K562 (cell line): ENCODE measurements at regions not wholly inside any gene's neighbourhood (a gene's known extent, or its start where the extent isn't known, plus 50 kb on each side); places are given as distances from the start of the nearest gene placed in this dataset.

Experiments
- ATAC-seq: fragments of 200-7000 bp; cut with Tn5 transposase; 3 replicates; pipeline ENCODE4 v1.9.1; 2020; ENCODE audit warnings: moderate library complexity
- BruUV-seq: library from RNA; stranded (reverse); fragments of 400-500 nt; replicated peaks from 2 replicates; lab custom pipeline; 2021; lab: Mats Ljungman, UMichigan
- CTCF ChIA-PET: fragments of 300-600 bp; formaldehyde crosslinking; extraction: SDS; loops from one replicate; lab custom pipeline; 2021; ENCODE audit warnings: low intra/inter-chr PET ratio; lab: Yijun Ruan, JAX
- POLR2A ChIA-PET: fragments of 300-600, 350-650 bp; sonication (Branson Sonifier 250); formaldehyde crosslinking; extraction: SDS; loops from one replicate; lab custom pipeline; 2021; ENCODE audit warnings: antibody characterized with exemption, inconsistent platforms; lab: Yijun Ruan, JAX
- DNase-seq, 4 experiments: peaks; one replicate each; pipeline versions ENCODE4 v3.0.0 to v3.0.0-alpha.2; 2011 to 2018; ENCODE audit warnings: low spot score in 3 of 4, mixed read lengths in 3 of 4; ENCODE audit errors: extremely low read depth in 1 of 4
- FAIRE-seq: peaks from 2 replicates; lab custom pipeline; 2011; peaks lifted over from hg19 to GRCh38; lab: Jason Lieb, UNC
- H2AFZ ChIP-seq: 2 replicates; pipeline ENCODE4 v1.6.0; 2011; ENCODE audit warnings: low read depth, low read length, control low read depth, inconsistent platforms
- H3K27ac ChIP-seq: fragments of 200-600 bp; 3 replicates; pipeline ENCODE4 v1.8.0; 2011; ENCODE audit warnings: low read depth, mild to moderate bottlenecking, control low read depth, inconsistent platforms, low read length, moderate library complexity, mixed read lengths; ENCODE audit errors: extremely low read depth
- H3K27me3 ChIP-seq, 2 experiments: fragments of 300-600 bp in 1 of 2; 2 replicates in 1 of 2; 3 replicates in 1 of 2; pipeline versions ENCODE4 v1.6.0 to v1.8.0; 2011; ENCODE audit warnings: inconsistent platforms in 2 of 2, low read length in 2 of 2, mild to moderate bottlenecking in 1 of 2, mixed read lengths in 1 of 2, moderate library complexity in 1 of 2; ENCODE audit not compliant: control insufficient read depth in 2 of 2, insufficient read depth in 2 of 2
- H3K36me3 ChIP-seq: fragments of 300-600 bp; 3 replicates; pipeline ENCODE4 v1.8.0; 2011; ENCODE audit warnings: mild to moderate bottlenecking, low read length, inconsistent platforms; ENCODE audit not compliant: control insufficient read depth, insufficient read depth
- H3K4me1 ChIP-seq, 2 experiments: fragments of 200-600 bp in 1 of 2; replicated peaks in 1 of 2; 2 replicates in 1 of 2; 3 replicates in 1 of 2; pipeline versions ENCODE4 v1.5.1 to v1.8.0; 2011; ENCODE audit warnings: inconsistent platforms in 2 of 2, low read length in 2 of 2, mild to moderate bottlenecking in 1 of 2, mixed read lengths in 1 of 2, moderate library complexity in 1 of 2; ENCODE audit not compliant: control insufficient read depth in 2 of 2, insufficient read depth in 2 of 2
- H3K4me2 ChIP-seq: 2 replicates; pipeline ENCODE4 v1.6.1; 2011; ENCODE audit warnings: low read length, control low read depth, inconsistent platforms, mixed read lengths; ENCODE audit not compliant: insufficient read depth
- H3K4me3 ChIP-seq: fragments of 200-600 bp; sonication (generic), shearing (Covaris generic); 2 replicates; pipeline ENCODE4 v1.5.1; 2016; ENCODE audit warnings: control low read depth, inconsistent platforms
- H3K79me2 ChIP-seq: fragments of 200-600 bp; 3 replicates; pipeline ENCODE4 v1.8.0; 2011; ENCODE audit warnings: low read length, inconsistent platforms; ENCODE audit not compliant: control insufficient read depth, insufficient read depth
- H3K9ac ChIP-seq, 2 experiments: 2 replicates each; pipeline versions ENCODE4 v1.6.0 to v1.6.1; 2011; ENCODE audit warnings: low read depth in 2 of 2, low read length in 2 of 2, control low read depth in 1 of 2, inconsistent platforms in 1 of 2, mild to moderate bottlenecking in 1 of 2, mixed read lengths in 1 of 2; ENCODE audit not compliant: insufficient read depth in 1 of 2
- H3K9me1 ChIP-seq: one replicate; pipeline ENCODE4 v1.6.0; 2011; ENCODE audit warnings: inconsistent platforms, mild to moderate bottlenecking, low read length, moderate library complexity; ENCODE audit not compliant: control insufficient read depth, insufficient read depth
- H3K9me3 ChIP-seq: replicated peaks from 2 replicates; pipeline ENCODE4 v1.5.1; 2011; ENCODE audit warnings: low read depth, low read length, inconsistent platforms; ENCODE audit not compliant: control insufficient read depth, insufficient read depth
- H4K20me1 ChIP-seq: replicated peaks from 2 replicates; pipeline ENCODE4 v1.6.1; 2011; ENCODE audit warnings: low read length, inconsistent platforms, mixed read lengths; ENCODE audit not compliant: control insufficient read depth, insufficient read depth
- ARID4B ChIP-seq: sonication (generic); formaldehyde crosslinking; IDR thresholded peaks from 2 replicates; pipeline ENCODE4 v1.8.0; 2022; ENCODE audit warnings: mild to moderate bottlenecking, missing genetic modification reagents
- CBFA2T2 ChIP-seq: fragments of 450-650 bp; conservative IDR thresholded peaks from 2 replicates; pipeline ENCODE4 v1.6.1; 2017; ENCODE audit warnings: mild to moderate bottlenecking
- E2F6 ChIP-seq, 2 experiments: IDR thresholded peaks; 2 replicates each; pipeline ENCODE4 v1.6.1; 2011; ENCODE audit warnings: borderline replicate concordance in 1 of 2, control low read depth in 1 of 2, low read depth in 1 of 2, low read length in 1 of 2, mild to moderate bottlenecking in 1 of 2, mixed read lengths in 1 of 2, moderate library complexity in 1 of 2; ENCODE audit not compliant: insufficient read depth in 1 of 2, insufficient read length in 1 of 2, poor library complexity in 1 of 2, severe bottlenecking in 1 of 2; ENCODE audit errors: extremely low read depth in 1 of 2
- HINFP ChIP-seq: fragments of 450-650 bp; conservative IDR thresholded peaks from 2 replicates; pipeline ENCODE4 v1.6.1; 2016; ENCODE audit warnings: missing genetic modification characterization, low read depth, mild to moderate bottlenecking, control low read depth, missing compliant biosample characterization
- MYBL2 ChIP-seq, 2 experiments: fragments of 450-650 bp in 1 of 2; sonication (generic) in 1 of 2; formaldehyde crosslinking in 1 of 2; IDR thresholded peaks; 2 replicates each; pipeline versions ENCODE4 v1.6.1 to v1.8.1; 2017 to 2022; ENCODE audit warnings: borderline replicate concordance in 1 of 2, inconsistent platforms in 1 of 2, low read depth in 1 of 2, mild to moderate bottlenecking in 1 of 2, missing genetic modification reagents in 1 of 2, moderate library complexity in 1 of 2
- NFATC3 ChIP-seq: fragments of 450-650 bp; IDR thresholded peaks from 2 replicates; pipeline ENCODE4 v1.6.1; 2017; ENCODE audit warnings: mild to moderate bottlenecking
- PHF20 ChIP-seq: fragments of 450-650 bp; IDR thresholded peaks from 2 replicates; pipeline ENCODE4 v1.6.1; 2018; ENCODE audit not compliant: partially characterized antibody
- RAD51 ChIP-seq: fragments of 450-650 bp; IDR thresholded peaks from 2 replicates; pipeline ENCODE4 v1.7.1; 2016; ENCODE audit warnings: low read depth, mild to moderate bottlenecking, borderline replicate concordance
- SAFB2 ChIP-seq: fragments of 200-400 bp; formaldehyde crosslinking; IDR thresholded peaks from 2 replicates; pipeline ENCODE4 v1.6.1; 2018; ENCODE audit warnings: borderline replicate concordance, low read length, low read depth, moderate library complexity; ENCODE audit not compliant: severe bottlenecking
- SMARCB1 ChIP-seq: IDR thresholded peaks from 2 replicates; pipeline ENCODE4 v1.6.1; 2011; ENCODE audit warnings: improper control_type of control experiment, low read depth; ENCODE audit not compliant: insufficient read length
- TCF7L2 ChIP-seq: fragments of 150-350 bp; IDR thresholded peaks from 2 replicates; pipeline ENCODE4 v1.6.1; 2016; ENCODE audit warnings: low read depth, mild to moderate bottlenecking, low read length, moderate library complexity
- THRB ChIP-seq: fragments of 450-650 bp; formaldehyde crosslinking; conservative IDR thresholded peaks from 2 replicates; pipeline ENCODE4 v1.4.0; 2022; ENCODE audit warnings: mild to moderate bottlenecking, missing genetic modification characterization
- ZNF133 ChIP-seq: fragments of 250-450 bp; sonication (Bioruptor Pico); IDR thresholded peaks from 2 replicates; pipeline ENCODE4 v1.4.0; 2020; ENCODE audit warnings: mild to moderate bottlenecking
- ZNF445 ChIP-seq: fragments of 250-450 bp; sonication (Bioruptor Pico); IDR thresholded peaks from 2 replicates; pipeline ENCODE4 v1.4.0; 2020; ENCODE audit warnings: low read depth, mild to moderate bottlenecking, moderate library complexity
- WGBS: fragments of 100-300 bp; shearing (Covaris generic); methylation state at CpG from one replicate; pipeline ENCODE4 v1.1.6; 2016; ENCODE audit warnings: low coverage, mixed read lengths; ENCODE audit not compliant: insufficient coverage; ENCODE audit errors: missing lambda C conversion rate; 5-methylcytosine and 5-hydroxymethylcytosine counted together
- in situ Hi-C: fragments of 300-500 bp; cut with MboI; formaldehyde crosslinking; loops from 4 replicates; pipeline ENCODE4 v1.15.0; 2018; ENCODE audit warnings: inconsistent platforms, mixed read lengths
- intact Hi-C: fragments of 100-400 bp; cut with micrococcal nuclease; formaldehyde crosslinking; loops from 2 replicates; pipeline ENCODE4 v1.14.2; 2022

- Histone ChIP-seq H4K20me1 (no peaks in the 10 kb centered on the region), H3K27ac (no peak overlapping the region), H3K4me3 (no peak overlapping the region), H3K9me1 (no peaks in the 10 kb centered on the region), H3K9ac (no peak overlapping the region), H2AFZ (no peak overlapping the region), H3K9me3 (no peaks in the 10 kb centered on the region; the same call in 1 of the 2 replicates), H3K79me2 (no peaks in the 10 kb centered on the region), H3K36me3 (no peaks in the 10 kb centered on the region), H3K27me3 (no peaks in the 10 kb centered on the region), H3K4me1 (no peaks in the 10 kb centered on the region), H3K4me2 (no peak overlapping the region)
- DNase-seq (no peak), ATAC-seq (no peak), FAIRE-seq (no peak)
- ChIA-PET POLR2A (no interaction called here), CTCF (no interaction called here)
- in situ Hi-C loops, result no loop called here
- intact Hi-C loops, result no loop called here
- WGBS, result 0% methylated on average over 4 of the region's 4 CpGs
- BruUV-seq, result no TSS peak
- TF ChIP-seq RAD51, result no peak
- TF ChIP-seq MYBL2 (IDR thresholded peaks at IDR 0.05; ENCODE audit: low read depth), result no peak
- TF ChIP-seq MYBL2 (CRISPR knock-in tag; IDR thresholded peaks at IDR 0.05; ENCODE audit: borderline replicate concordance), result no peak
- no peak for TF ChIP-seq TCF7L2
- TF ChIP-seq CBFA2T2, result no peak
- TF ChIP-seq E2F6 (IDR thresholded peaks at IDR 0.05; ENCODE audit: borderline replicate concordance in 1 of 2, extremely low read depth in 1 of 2, insufficient read depth in 1 of 2, insufficient read length in 1 of 2, low read depth in 1 of 2, low read length in 1 of 2, poor library complexity in 1 of 2, severe bottlenecking in 1 of 2), result no peak
- no peak for TF ChIP-seq SMARCB1
- no peak for TF ChIP-seq SAFB2
- TF ChIP-seq ZNF133 (CRISPR knock-in tag), result no peak
- TF ChIP-seq THRB (CRISPR knock-in tag), result no peak
- no peak for TF ChIP-seq PHF20
- no peak for TF ChIP-seq HINFP (tag)
- TF ChIP-seq ARID4B, result no peak
- TF ChIP-seq ZNF445, result no peak
- TF ChIP-seq NFATC3, result no peak
Measured at GRCh38 chr4:136443006-136443405, 1089.3 kb downstream of the PCDH18 start.
